NK-92 treated with Interleukin-12 subunit alpha and Interleukin-12 subunit beta, amount 100 ng/mL, for 24 hours (cell line): ENCODE measurements at regions not wholly inside any gene's neighbourhood (a gene's known extent, or its start where the extent isn't known, plus 50 kb on each side); places are given as distances from the start of the nearest gene placed in this dataset.

Source experiments
- DNase-seq: peaks from one replicate; lab custom pipeline; 2025; lab: John Stamatoyannopoulos, UW

DNA sequence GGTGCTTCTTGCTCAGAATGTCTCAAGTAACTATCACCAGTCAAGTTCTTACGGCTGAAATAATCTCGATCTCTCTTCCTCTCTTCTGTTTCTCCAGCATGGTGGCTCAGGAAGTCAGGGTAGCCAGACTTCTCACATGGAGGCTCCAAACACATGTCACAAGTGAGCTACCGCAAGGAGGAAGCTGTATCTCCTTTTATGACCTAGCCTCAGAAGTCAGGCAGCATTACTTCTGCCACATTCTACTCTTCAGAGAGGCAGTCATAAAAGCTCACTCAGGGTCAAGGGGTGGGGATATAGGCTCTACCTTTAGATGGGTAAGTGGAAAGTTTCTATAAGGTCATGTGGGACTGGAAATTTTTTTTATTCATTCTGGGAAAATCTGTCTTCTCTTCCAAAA, 86.6 kb upstream of the NEO1 start:
- DNase-seq = no peak

DNA sequence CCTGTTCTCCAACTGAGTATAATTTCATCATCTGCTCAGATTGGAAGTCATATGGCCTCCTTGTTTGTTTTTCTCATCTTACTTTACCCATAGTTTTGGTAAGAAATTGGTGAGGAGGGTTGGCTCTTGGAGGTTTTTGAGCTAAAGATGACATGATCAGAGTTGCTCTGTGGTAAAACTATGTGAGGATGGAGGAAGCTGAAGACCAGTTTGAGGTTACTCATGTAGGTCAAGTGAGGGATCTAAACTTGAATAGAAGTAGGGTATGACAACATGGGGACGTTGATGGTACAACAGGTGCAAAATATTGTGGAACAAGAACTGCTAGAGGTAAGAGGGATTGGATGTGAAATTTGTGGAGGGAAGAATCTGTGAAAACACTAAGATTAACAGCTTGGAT, 87.7 kb upstream of the NEO1 start:
- DNase-seq = no peak

DNA sequence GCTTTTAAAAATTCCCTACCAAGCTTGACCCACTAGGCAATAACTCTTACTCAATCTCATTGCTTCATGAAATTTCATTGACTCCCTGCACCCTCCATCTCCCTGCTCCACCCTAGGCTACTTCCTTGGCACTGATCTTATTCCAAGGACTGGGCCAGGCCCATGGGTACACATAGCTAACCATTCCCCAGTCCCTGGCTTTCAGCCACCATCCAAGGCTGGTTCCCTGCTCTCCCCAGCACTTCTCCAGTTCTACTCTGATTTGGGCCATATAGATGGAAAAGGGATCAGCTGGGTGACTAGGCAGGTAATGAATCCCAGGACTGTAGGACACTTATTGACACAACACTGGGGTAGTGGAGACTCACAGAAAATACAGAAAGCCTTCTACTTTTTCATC, 88.1 kb upstream of the NEO1 start:
- DNase-seq = no peak

DNA sequence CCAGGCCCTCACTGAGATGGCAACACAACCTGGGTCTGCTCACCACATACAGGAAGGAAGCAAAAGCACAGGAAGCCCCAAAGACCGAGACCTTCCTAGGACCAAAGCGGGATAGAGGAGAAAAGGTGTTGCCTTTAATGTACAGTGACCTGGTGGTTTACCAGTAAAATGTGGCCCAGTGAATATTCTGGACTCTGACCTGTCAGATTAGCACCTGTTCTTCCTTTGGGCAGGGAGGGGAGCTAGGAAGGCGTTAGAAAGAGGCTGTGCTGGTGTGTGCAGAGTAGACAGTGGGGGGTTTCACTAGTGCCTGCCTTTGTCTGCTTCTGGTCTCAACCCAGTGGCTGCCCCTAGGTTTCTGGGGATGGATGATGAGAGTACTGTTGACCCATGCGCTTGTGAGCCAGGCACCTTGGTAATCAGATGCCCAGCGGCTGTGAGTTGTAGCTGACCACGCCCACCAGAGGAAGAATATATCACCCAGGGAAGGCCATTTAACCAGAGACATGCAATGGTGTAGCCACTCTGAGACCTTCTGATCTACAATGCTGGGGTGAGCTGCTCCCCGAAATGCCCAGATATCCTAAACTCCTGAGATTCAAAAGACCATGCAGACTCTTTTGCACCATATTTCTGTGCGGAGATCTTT, 90.1 kb upstream of the NEO1 start:
- no peak for DNase-seq

DNA sequence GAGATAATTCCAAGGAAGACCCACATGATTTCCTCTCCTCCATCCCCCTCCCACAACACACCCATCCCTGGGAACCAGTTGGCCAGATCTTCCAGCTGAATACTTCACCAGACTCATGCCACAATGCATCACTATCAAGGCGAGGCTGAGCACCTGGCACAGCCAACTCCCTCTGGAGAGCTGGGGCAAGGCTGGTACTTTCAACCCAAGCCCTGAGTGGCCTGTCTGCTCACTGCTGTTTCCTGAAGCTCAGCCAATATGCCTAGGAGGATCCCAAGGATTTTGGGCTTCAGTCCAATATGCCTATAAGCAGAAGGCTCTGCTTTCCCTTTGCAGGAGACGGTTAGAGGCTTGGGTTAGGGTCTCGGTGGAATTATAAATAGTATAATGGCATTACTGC, 90.9 kb upstream of the NEO1 start:
- DNase-seq = no peak

DNA sequence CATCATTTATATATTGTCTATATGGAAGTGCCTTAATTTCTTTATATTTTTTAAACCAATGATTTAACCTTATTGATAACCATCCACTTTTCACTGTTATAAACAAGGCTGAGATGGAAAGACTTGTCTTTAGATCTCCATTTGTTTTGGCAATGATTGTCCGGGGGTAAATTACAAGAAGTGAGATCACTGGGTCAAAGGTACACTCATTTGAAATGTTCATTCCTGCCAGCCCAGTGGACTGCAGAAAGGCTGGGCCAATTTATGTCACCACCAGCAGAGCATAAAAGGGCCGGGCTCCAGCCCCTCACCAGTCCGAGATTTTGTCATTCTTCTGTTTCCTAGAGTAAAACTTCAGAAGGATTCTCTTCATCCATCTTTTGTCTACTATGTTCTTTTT, 93.6 kb upstream of the NEO1 start:
- no peak for DNase-seq

DNA sequence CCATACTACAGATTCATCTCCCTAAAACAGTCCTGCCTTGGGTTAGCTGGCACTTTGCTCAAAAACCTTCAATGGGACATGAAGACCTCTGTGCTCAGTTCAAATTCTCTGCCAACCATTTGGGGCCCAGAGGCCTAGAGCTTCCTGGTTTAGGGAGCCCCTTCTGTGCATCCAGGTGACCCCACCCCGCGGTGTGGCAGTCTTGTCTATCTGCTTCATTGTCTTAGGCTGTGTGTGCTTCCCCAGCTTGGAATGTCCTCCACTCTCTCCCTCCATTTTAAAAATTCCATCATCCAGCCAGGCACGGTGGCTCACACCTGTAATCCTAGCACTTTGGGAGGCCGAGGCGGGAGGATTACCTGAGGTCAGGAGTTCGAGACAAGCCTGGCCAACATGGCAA, 99.0 kb upstream of the NEO1 start:
- no peak for DNase-seq

DNA sequence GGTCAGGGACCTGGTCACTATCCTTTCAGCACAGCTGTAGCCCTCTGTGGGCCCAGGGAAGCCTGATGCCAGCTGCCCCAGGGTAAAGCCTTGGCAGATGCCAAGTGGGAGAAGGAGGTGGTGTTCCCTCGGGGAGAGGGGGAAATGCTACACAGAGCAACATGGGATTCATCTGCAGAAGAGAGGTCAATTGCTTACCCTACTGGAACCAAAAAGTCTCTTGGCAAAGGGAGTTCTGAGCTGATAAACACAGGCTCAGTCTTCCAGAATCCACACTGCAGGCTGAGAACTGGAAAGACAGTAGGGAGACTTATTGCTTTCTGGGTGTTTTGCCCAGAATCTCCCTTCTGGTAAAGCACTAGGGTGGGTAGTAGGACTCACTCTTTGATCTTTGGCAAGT, 100.1 kb upstream of the NEO1 start:
- no peak for DNase-seq

DNA sequence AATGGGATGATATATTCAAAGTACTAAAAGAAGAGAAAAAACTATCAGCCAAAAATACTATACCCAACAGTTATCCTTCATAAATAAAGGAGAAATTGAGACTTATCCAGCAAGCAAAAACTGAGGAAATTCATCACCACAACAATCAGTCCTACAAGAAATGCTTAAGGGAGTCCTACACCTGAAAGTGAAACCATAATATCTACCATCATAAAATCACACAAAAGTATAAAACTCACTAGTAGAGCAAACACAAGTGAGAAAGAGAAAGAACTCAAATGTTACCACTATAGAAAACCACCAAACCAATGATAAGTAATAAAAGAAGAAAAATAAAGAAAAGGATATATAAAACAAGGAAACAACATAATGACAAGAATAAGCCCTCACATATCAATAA, 103.6 kb upstream of the NEO1 start:
- no peak for DNase-seq

DNA sequence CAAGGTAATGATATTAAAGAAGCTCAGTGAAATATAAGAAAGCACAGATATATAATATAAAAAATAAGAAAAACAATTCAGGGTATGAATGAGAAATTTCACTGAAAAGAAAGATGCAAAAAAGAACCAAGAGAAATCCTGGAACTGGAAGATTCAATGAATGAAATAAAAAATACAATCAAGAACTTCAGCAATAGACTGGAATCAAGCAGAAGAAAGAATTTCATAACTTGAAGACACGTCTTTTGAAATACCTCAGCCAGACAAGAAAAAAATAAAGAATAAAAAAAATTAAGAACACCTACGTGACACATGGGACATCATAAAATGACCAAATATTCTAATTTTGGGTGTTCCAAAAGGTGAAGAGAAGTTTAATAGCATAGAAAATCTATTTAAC, 104.6 kb upstream of the NEO1 start:
- DNase-seq = no peak

DNA sequence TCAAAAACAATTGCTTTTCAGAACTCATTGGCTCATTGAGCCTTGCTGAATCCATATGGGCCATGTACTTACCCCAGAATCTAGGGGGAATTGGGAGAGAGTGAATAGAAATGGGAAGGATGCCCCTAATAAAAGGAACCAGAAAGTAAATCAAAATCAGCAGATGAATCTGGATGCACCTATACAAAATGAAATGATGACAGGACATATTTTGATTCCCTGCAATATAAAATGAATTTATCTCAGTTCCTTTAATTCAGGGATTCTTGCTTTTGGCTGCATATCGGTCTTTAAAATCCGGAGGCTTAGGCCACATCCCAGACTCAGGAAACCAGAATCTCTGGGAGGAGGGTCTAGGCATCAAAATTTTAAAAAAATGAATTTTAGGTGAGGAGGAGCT, 107.7 kb upstream of the NEO1 start:
- no peak for DNase-seq

DNA sequence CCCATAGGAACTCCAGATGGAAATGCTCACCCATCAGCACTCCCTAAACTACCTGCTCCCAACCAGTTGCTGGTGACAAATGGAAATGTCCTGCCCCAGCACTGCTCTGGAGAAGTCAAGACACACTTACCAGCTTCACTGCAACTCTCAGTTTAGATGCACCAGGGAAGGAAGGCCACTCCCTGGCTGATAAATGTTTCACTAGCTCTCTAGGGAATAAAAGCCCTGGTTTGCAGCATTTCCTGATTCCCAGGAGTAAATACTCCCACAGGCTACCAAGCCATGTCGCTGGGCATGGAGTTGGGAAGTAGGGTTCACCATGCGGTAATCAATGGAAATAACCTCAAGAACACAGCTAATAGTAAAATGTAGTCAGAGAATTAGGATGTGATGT, 112.0 kb upstream of the NEO1 start:
- DNase-seq = no peak

DNA sequence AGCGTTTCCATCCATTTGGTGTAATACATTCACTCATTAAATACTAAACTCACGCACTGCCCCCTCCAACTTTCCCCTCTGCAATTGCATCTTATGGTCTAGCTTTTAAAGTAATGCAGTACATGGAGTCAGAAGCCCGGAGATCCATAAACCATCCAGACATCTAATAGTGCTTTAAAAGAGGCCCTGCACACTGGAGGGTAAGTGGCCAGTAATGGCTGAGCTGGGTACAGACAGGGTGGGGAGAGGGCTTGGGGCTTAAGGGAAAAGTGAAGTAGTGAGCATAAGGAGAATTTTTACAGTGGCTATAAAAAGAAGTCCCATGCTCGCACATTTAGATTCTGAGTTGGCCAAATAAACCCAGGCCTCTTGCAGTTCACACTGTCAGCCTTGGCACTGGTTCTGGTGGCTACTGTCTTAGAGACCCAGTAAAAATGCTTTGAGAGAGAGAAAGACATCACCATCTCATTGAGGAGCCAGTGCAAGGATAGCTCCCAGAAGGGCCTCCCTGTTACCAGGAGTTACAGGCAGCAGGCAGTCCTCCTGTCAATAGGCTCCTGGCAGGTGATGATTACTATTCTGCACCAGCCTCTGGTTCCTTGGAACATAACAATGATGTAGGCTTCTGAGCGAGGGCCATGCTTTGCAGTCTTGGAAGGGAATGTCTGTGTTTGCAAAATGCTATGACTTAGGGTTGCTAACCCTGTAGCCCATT, 112.6 kb upstream of the NEO1 start:
- DNase-seq = no peak

DNA sequence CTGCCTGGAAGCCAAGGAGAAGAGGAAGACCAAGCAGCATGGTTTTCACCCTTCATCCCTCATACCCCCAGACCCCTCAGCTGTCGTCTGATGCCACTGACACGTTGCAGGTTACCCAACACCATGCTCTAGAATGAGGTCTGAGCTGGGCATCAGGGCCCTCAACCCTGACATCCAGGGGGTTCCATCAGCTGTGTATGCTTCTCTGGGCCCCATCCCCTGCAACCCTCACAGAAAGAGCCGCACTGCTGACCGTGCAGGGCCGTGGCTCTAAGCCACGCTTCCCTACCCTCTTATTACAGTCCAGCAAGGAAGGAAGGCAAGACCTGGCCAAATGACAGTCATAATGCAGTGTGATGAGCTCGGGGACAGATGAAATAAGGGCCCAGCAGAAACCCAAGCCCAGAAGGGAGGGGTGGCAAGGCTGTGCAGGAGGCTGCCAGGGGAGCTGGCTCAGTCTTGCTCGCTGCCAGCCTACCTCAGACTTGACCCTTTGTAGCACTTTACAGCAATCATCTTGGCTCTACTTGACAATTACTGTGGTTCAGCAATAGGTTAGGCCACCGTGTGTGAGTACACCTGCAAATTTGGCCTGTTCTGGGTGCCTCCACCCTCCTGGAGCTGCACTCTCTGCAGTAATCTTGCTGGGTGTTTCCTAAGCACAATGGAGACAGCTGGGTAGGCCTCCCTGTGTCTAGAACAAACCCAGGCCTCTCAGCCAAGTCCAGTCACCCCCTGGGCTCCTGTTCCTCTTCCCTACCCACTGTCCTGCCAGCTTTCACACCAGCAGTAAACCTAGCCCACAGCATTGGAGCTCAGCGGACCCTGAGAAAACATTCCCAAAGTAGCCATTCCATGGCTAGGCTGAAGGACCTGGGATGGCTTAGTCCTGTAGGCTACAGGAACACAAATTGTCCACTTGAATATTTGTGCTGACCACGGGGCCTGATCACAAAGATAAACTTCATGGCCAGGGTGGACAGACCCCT, 115.3 kb upstream of the NEO1 start:
- DNase-seq = no peak

DNA sequence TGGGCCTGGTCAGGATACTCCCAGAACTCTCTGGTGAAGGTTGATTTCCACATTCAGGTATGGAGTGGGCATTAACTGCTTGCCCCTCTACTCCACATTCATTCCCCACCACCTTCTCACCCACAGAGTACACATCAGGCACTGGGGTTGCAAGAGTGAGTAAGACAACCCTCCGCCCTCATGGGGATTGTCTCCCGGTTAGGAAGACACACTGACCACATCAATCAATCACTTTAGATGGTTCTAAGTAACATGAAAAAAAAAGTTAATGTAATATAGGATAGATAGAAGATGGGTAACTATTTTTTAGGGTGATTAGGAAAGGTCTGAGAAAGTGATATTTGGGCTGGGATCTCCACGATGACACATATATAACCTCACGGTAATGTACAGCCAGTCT, 116.0 kb upstream of the NEO1 start:
- no peak for DNase-seq

DNA sequence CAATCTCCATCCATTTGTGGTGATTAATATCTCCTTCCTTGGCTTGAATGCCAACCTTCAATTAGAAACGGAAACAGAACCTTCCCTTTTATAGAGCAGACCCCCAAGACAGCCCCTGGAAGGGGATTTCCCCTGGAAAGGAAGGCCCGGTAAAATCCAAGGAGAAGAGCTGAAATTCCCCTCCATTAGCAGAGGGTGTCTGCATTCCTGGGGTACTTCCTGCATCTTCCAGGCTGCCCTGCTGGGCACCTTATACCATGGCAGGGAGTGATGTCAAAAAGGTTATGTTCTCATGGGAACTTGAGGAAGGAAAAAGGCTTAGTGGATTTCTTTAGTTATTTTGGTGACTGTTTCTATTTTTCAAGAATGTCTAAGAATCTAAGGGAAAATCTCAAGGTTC, 116.7 kb upstream of the NEO1 start:
- DNase-seq = no peak

DNA sequence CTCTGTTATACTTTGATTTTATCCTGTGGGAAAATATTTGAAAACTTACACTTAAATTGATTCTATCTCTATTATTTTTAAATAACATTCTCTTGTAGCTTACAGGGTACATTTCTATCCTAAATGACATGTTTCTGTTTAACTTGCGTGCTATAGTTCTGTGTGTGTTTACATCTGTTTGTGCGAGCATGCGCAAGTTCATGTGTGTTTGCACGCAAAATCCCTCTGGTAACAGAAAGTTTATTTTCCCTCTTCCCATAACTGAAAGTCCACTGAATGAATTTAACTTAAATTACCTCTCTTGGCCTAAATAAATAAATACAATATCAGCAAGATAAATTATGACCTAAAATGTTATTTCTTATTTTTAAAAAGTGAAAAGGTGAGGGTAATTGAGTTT, 117.3 kb upstream of the NEO1 start:
- no peak for DNase-seq

DNA sequence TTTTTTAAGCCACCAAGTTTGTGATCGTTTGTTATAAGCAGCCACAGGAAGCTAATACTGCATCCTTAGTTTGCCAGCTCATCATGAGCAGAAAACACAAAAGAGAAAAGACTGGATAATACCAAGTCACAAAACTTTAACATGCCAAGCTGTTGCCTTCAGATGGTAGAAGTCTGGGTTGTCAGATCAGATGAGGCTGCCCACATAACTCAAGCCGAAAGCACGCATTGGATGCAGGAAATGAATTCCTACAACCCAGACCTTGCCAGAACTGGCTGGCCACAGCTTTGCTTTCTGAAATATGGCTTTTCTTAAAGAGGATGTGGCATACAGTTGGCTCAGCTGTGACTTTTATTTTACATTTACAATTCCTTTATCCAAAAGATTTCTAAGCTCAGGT, 118.3 kb upstream of the NEO1 start:
- no peak for DNase-seq

DNA sequence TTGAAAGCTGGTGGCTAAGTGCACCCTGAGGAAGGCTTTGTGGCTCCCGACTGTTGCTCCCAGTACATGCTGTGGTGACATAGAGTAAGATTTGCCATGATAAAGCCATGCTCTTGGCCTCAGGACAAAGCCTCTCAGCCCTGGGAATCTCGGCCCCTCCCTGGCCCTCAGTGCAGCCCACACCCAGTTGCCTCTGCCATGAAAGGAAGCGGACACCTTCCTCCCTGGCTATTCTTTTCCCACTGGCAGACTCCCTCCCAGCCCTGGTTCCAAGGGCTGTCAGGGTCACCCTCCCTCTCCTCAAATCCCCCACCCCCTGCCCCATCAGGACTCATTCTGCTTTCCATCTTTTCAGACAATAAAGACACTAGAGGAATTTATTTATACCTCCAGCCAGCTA, 119.8 kb upstream of the NEO1 start:
- DNase-seq = no peak

DNA sequence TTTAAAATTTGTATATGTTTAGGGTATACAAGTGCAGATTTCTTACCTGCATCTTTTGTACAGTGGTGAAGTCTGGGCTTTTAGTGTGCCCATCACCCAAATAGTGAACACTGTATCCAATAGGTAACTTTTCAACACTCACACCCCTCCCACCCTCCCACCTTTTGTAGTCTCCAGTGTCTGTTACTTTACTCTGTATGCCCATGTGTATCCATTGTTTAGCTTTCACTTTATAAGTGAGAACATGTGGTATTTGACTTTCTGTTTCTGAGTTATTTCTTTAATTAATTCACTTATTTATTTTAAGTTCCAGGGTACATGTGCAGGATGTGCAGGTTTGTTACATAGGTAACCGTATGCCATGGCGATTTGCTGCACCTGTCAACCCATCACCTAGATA, 124.8 kb upstream of the NEO1 start:
- no peak for DNase-seq

DNA sequence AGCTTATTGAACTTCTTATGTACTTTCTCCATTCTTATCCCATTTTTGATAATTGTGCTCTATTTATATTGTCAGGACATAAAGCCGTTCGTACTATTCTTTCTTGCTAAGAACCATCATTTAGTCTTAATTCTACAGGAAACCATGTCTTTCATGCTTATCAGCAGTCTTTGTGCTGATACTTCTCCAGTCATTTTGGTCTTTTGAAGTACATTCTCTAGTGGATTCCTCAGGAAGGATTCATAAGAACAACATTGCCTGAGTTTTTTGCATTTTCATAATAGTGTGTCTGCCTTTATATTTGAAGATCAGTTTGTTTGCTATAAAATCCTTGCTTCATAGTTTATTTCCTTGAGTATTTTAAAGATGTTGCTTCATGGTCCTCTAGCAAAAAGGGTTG, 126.6 kb upstream of the NEO1 start:
- DNase-seq = no peak

DNA sequence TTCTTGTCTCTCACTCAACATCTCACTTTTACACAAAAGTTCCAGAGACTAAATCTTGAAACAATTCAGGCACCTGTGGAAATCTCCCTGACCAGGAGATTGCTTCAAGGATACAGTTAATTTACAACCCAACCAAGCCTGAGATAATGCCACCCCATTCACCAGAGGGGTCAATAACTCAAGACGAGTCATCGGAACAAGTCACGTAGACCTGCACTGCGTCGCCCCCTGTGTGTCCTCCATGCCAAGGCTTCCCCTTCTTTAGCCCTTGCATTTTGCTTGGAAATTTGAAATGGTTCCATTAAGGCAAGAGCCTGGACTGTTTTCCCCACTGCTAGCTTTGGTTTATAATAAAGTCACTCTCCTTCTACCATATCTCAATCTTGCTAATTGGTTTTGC, 129.0 kb upstream of the NEO1 start:
- DNase-seq = no peak

DNA sequence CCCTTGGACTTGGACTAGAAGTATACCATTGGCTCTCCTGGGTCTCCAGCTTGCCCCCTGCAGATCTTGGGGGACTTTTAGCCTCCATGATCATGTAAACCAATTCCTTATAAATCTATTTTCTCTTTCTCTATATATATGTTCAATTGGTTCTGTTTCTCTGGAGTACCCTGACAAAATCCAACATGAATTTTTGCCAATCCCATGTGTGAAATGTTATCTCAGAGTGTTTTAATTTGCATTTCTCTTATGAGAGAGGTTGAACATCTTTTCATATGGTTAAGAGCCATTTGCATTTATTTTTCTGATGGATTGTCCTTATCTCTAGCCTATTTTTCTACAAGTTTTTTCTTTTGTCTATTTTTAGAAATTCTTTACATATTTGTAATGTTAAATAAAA, 131.7 kb upstream of the NEO1 start:
- no peak for DNase-seq
